Panc1 (cell line): ENCODE measurements at regions not wholly inside any gene's neighbourhood (a gene's known extent, or its start where the extent isn't known, plus 50 kb on each side); places are given as distances from the start of the nearest gene placed in this dataset.

ENCODE experiments used
- ATAC-seq: fragments of 200-7000 bp; cut with Tn5 transposase; 2 replicates; pipeline ENCODE4 v1.9.1; 2020; ENCODE audit warnings: mild to moderate bottlenecking, moderate library complexity
- BruUV-seq: library from RNA; stranded (reverse); fragments of 400-500 nt; replicated peaks from 2 replicates; lab custom pipeline; 2021; lab: Mats Ljungman, UMichigan
- CTCF ChIA-PET: fragments of 300-600 bp; sonication (Branson Sonifier 250); formaldehyde crosslinking; loops from one replicate; lab custom pipeline; 2022; ENCODE audit warnings: antibody characterized with exemption; lab: Charles Lee
- POLR2A ChIA-PET: fragments of 300-600 bp; sonication (Branson Sonifier 250); formaldehyde crosslinking; loops from one replicate; lab custom pipeline; 2022; ENCODE audit warnings: antibody characterized with exemption; lab: Charles Lee
- DNase-seq: peaks from one replicate; pipeline ENCODE4 v3.0.0-alpha.2; 2010; ENCODE audit warnings: low read depth, low spot score
- H3K27ac ChIP-seq: 2 replicates; pipeline ENCODE4 v1.5.1; 2011; ENCODE audit warnings: mild to moderate bottlenecking, low read length, inconsistent platforms
- H3K27me3 ChIP-seq: fragments of 200-500 bp; sonication (Bioruptor generic); 2 replicates; pipeline ENCODE4 v1.6.0; 2014; ENCODE audit warnings: low read length, inconsistent platforms; ENCODE audit not compliant: control insufficient read depth, insufficient read depth
- H3K36me3 ChIP-seq: fragments of 200-500 bp; sonication (Bioruptor generic); 2 replicates; pipeline ENCODE4 v1.5.1; 2014; ENCODE audit warnings: inconsistent platforms, mild to moderate bottlenecking, low read length, moderate library complexity; ENCODE audit not compliant: control insufficient read depth, insufficient read depth
- H3K4me1 ChIP-seq: 2 replicates; pipeline ENCODE4 v1.5.1; 2011; ENCODE audit warnings: inconsistent platforms, mild to moderate bottlenecking, low read length, moderate library complexity; ENCODE audit not compliant: control insufficient read depth, insufficient read depth
- H3K4me3 ChIP-seq, 2 experiments: 2 replicates each; pipeline ENCODE4 v1.5.1; 2011 to 2012; ENCODE audit warnings: low read depth in 2 of 2, low read length in 2 of 2, mild to moderate bottlenecking in 2 of 2, inconsistent platforms in 1 of 2, moderate library complexity in 1 of 2
- H3K9me3 ChIP-seq: fragments of 200-500 bp; sonication (Bioruptor generic); 2 replicates; pipeline ENCODE4 v1.5.1; 2014; ENCODE audit warnings: low read depth, mild to moderate bottlenecking, inconsistent platforms, low read length, moderate library complexity; ENCODE audit not compliant: control insufficient read depth, insufficient read depth
- POLR2AphosphoS5 ChIP-seq: IDR thresholded peaks from 2 replicates; pipeline ENCODE4 v1.6.1; 2012; ENCODE audit warnings: mild to moderate bottlenecking, low read depth, low read length, moderate library complexity
- REST ChIP-seq, 2 experiments: IDR thresholded peaks; 2 replicates each; pipeline ENCODE4 v1.6.1; 2011 to 2012; ENCODE audit warnings: low read depth in 2 of 2, control low read depth in 1 of 2, low read length in 1 of 2, mild to moderate bottlenecking in 1 of 2, moderate library complexity in 1 of 2; ENCODE audit not compliant: insufficient read depth in 1 of 2
- SIN3A ChIP-seq: IDR thresholded peaks from 2 replicates; pipeline ENCODE4 v1.6.1; 2012; ENCODE audit warnings: low read depth, mild to moderate bottlenecking, low read length, moderate library complexity, borderline replicate concordance; ENCODE audit not compliant: insufficient read depth
- TCF7L2 ChIP-seq: IDR thresholded peaks from 2 replicates; pipeline ENCODE4 v1.6.1; 2011; ENCODE audit warnings: mild to moderate bottlenecking, low read depth, low read length, inconsistent platforms
- in situ Hi-C: cut with HindIII; loops from 2 replicates; pipeline ENCODE4 v1.10.0; 2016; ENCODE audit warnings: low sequenced_read_pairs, low pct_unique_long_range_greater_than_20kb
- intact Hi-C: fragments of 100-400 bp; cut with micrococcal nuclease; formaldehyde crosslinking; loops from one replicate; pipeline ENCODE4 v1.10.0; 2022; ENCODE audit not compliant: unreplicated experiment
- TF ChIP-seq, protein P1 (sequence below): fragments of 450-650 bp; IDR thresholded peaks from 2 replicates; pipeline ENCODE4 v1.5.1; 2017; ENCODE audit warnings: mild to moderate bottlenecking

- CTCF ChIA-PET: no interaction called here
- Histone ChIP-seq H3K9me3 (no peaks in the 10 kb centered on the region; the same call in 1 of the 2 replicates), H3K27ac (no peak overlapping the region), H3K4me3 (no peak overlapping the region), H3K36me3 (no peaks in the 10 kb centered on the region), H3K4me1 (peaks cover 10% of the 10 kb centered on the region), H3K27me3 (no peaks in the 10 kb centered on the region)
- in situ Hi-C loops: no loop called here
- TF ChIP-seq REST (IDR thresholded peaks at IDR 0.05; ENCODE audit: insufficient read depth in 1 of 2, low read depth in 2 of 2, low read length in 1 of 2) (no peak), TCF7L2 (no peak), SIN3A (no peak)
- intact Hi-C loops: no loop called here
- ATAC-seq (no peak), DNase-seq (no peak)
- BruUV-seq: no TSS peak
- POLR2A ChIA-PET: no interaction called here
These were observed 618.9 kb upstream of the IGFBP3 start for GRCh38 chr7:46539892-46540483.

DNA sequence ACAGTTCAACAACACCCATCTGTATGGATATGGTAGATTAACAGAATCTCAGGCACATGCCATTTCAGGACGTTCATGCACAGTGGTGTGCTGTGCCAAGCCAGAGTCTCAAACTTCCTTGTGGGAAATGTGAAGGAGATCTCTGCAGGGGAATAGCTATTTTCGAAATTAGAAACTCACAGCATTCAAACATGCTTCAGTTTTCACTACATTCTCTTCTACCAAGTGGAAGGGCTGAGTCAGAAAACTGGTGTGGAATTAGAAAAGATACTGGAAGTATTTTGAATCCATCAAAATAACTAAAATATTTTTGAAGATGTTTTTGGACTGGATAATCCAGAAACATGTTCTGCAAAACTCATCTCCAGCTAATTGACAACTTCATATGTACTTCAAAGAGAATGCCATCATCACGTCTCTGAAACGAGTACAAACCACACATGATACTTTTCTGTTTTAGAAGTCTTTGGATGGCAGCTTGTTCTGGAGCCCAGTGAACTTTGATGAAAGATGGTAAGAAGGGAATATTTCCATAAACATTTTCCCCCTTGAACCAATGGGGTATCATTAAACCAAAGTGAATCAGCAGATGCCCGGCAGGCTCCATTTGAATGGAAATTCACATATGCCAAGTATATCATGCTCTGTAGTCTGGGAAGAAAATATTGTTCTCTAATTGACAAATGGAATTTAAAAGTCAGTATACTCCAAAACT is 616.3 kb upstream of the IGFBP3 start:
- ATAC-seq (no peak), DNase-seq (no peak)
- no TSS peak for BruUV-seq
- Histone ChIP-seq H3K4me1 (no peaks in the 10 kb centered on the region), H3K27me3 (no peaks in the 10 kb centered on the region), H3K4me3 (no peak overlapping the region), H3K9me3 (no peaks in the 10 kb centered on the region), H3K27ac (no peak overlapping the region), H3K36me3 (no peaks in the 10 kb centered on the region)
- ChIA-PET CTCF (interaction anchor here (0.6 kb wide), 1 partner anchor 575 kb away, joined by 6 read pairs; no protein-coding TSS in a partner anchor), POLR2A (no interaction called here)
- in situ Hi-C loops: no loop called here
- intact Hi-C loops: no loop called here
- no peak for TF ChIP-seq TCF7L2
- TF ChIP-seq, protein P1, sequence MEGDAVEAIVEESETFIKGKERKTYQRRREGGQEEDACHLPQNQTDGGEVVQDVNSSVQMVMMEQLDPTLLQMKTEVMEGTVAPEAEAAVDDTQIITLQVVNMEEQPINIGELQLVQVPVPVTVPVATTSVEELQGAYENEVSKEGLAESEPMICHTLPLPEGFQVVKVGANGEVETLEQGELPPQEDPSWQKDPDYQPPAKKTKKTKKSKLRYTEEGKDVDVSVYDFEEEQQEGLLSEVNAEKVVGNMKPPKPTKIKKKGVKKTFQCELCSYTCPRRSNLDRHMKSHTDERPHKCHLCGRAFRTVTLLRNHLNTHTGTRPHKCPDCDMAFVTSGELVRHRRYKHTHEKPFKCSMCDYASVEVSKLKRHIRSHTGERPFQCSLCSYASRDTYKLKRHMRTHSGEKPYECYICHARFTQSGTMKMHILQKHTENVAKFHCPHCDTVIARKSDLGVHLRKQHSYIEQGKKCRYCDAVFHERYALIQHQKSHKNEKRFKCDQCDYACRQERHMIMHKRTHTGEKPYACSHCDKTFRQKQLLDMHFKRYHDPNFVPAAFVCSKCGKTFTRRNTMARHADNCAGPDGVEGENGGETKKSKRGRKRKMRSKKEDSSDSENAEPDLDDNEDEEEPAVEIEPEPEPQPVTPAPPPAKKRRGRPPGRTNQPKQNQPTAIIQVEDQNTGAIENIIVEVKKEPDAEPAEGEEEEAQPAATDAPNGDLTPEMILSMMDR: no peak
- no peak for TF ChIP-seq REST (IDR thresholded peaks at IDR 0.05; ENCODE audit: insufficient read depth in 1 of 2, low read depth in 2 of 2, low read length in 1 of 2)
- TF ChIP-seq POLR2AphosphoS5: no peak
- TF ChIP-seq SIN3A: no peak
